H9 (cell line): ENCODE measurements at regions not wholly inside any gene's neighbourhood (a gene's known extent, or its start where the extent isn't known, plus 50 kb on each side); places are given as distances from the start of the nearest gene placed in this dataset.

Source experiments
- DNase-seq: peaks from one replicate; pipeline ENCODE4 v3.0.0-alpha.2; 2017
- H2AFZ ChIP-seq: one replicate; pipeline ENCODE4 v1.6.1; 2013; ENCODE audit warnings: mild to moderate bottlenecking, low read length, control low read depth, moderate library complexity
- H2AK5ac ChIP-seq: 2 replicates; pipeline ENCODE4 v1.6.1; 2013; ENCODE audit warnings: low read length, control low read depth, mixed read lengths; ENCODE audit not compliant: insufficient read length
- H2BK120ac ChIP-seq: one replicate; pipeline ENCODE4 v1.6.1; 2013; ENCODE audit warnings: low read depth, mild to moderate bottlenecking, low read length, control low read depth, inconsistent platforms; ENCODE audit not compliant: poor library complexity, severe bottlenecking
- H2BK12ac ChIP-seq: 2 replicates; pipeline ENCODE4 v1.6.1; 2013; ENCODE audit warnings: low read length, control low read depth, mixed read lengths, low read depth; ENCODE audit not compliant: insufficient read length
- H2BK15ac ChIP-seq: 2 replicates; pipeline ENCODE4 v1.6.1; 2013; ENCODE audit warnings: low read depth, low read length, control low read depth
- H2BK20ac ChIP-seq: one replicate; pipeline ENCODE4 v1.6.1; 2013; ENCODE audit warnings: low read depth, mild to moderate bottlenecking, low read length, control low read depth, inconsistent platforms; ENCODE audit not compliant: poor library complexity, severe bottlenecking
- H2BK5ac ChIP-seq: 2 replicates; pipeline ENCODE4 v1.6.1; 2013; ENCODE audit warnings: low read length, control low read depth, mixed read lengths; ENCODE audit not compliant: insufficient read length
- H3K14ac ChIP-seq: 2 replicates; pipeline ENCODE4 v1.6.1; 2013; ENCODE audit warnings: low read length, control low read depth; ENCODE audit not compliant: insufficient read depth
- H3K18ac ChIP-seq: 2 replicates; pipeline ENCODE4 v1.6.1; 2013; ENCODE audit warnings: low read depth, mild to moderate bottlenecking, mixed read lengths, low read length, control low read depth; ENCODE audit not compliant: insufficient read length
- H3K23ac ChIP-seq: 2 replicates; pipeline ENCODE4 v1.6.1; 2013; ENCODE audit warnings: low read length, control low read depth, mixed read lengths, low read depth; ENCODE audit not compliant: insufficient read length
- H3K23me2 ChIP-seq: 2 replicates; pipeline ENCODE4 v1.6.1; 2013; ENCODE audit warnings: low read depth, mild to moderate bottlenecking, mixed read lengths, low read length, control low read depth; ENCODE audit not compliant: insufficient read length, poor library complexity, severe bottlenecking
- H3K27ac ChIP-seq: 2 replicates; pipeline ENCODE4 v1.5.1; 2013; ENCODE audit warnings: low read length, control low read depth, mixed read lengths, low read depth; ENCODE audit not compliant: insufficient read length
- H3K27me3 ChIP-seq: 2 replicates; pipeline ENCODE4 v1.6.1; 2013; ENCODE audit warnings: low read length, control low read depth, inconsistent platforms; ENCODE audit not compliant: insufficient read depth
- H3K4ac ChIP-seq: 2 replicates; pipeline ENCODE4 v1.6.1; 2013; ENCODE audit warnings: low read depth, mild to moderate bottlenecking, control low read depth, inconsistent platforms, low read length, moderate library complexity
- H3K4me1 ChIP-seq: 2 replicates; pipeline ENCODE4 v1.6.1; 2013; ENCODE audit warnings: low read length, control low read depth, inconsistent platforms; ENCODE audit not compliant: insufficient read depth
- H3K4me2 ChIP-seq: 2 replicates; pipeline ENCODE4 v1.6.1; 2013; ENCODE audit warnings: low read length, control low read depth, mixed read lengths; ENCODE audit not compliant: insufficient read length, insufficient read depth
- H3K56ac ChIP-seq: 2 replicates; pipeline ENCODE4 v1.6.1; 2013; ENCODE audit warnings: low read depth, mild to moderate bottlenecking, mixed read lengths, low read length, control low read depth; ENCODE audit not compliant: insufficient read length
- H3K79me1 ChIP-seq: 2 replicates; pipeline ENCODE4 v1.6.1; 2013; ENCODE audit warnings: low read depth, mild to moderate bottlenecking, moderate library complexity, low read length, control low read depth, inconsistent platforms; ENCODE audit not compliant: insufficient read depth, poor library complexity, severe bottlenecking
- H3K79me2 ChIP-seq: 2 replicates; pipeline ENCODE4 v1.6.1; 2013; ENCODE audit warnings: low read length, control low read depth, inconsistent platforms; ENCODE audit not compliant: insufficient read depth
- H3K9ac ChIP-seq: 2 replicates; pipeline ENCODE4 v1.6.1; 2013; ENCODE audit warnings: low read length, control low read depth, mixed read lengths; ENCODE audit not compliant: insufficient read length; ENCODE audit errors: extremely low read depth
- H3K9me3 ChIP-seq: one replicate; pipeline ENCODE4 v1.6.1; 2013; ENCODE audit warnings: low read depth, low read length, inconsistent platforms; ENCODE audit not compliant: control insufficient read depth
- H3T11ph ChIP-seq: one replicate; pipeline ENCODE4 v1.6.1; 2013; ENCODE audit warnings: mild to moderate bottlenecking, low read length, control low read depth, inconsistent platforms
- H4K20me1 ChIP-seq: one replicate; pipeline ENCODE4 v1.6.1; 2013; ENCODE audit not compliant: control insufficient read depth, insufficient read length, insufficient read depth
- H4K5ac ChIP-seq: 2 replicates; pipeline ENCODE4 v1.6.1; 2013; ENCODE audit warnings: low read depth, mild to moderate bottlenecking, mixed read lengths, low read length, control low read depth; ENCODE audit not compliant: insufficient read length
- H4K8ac ChIP-seq: replicated peaks from 2 replicates; pipeline ENCODE4 v1.6.1; 2013; ENCODE audit warnings: low read length, control low read depth, mixed read lengths, low read depth; ENCODE audit not compliant: insufficient read length
- H4K91ac ChIP-seq: 2 replicates; pipeline ENCODE4 v1.6.1; 2013; ENCODE audit warnings: low read depth, mild to moderate bottlenecking, moderate library complexity, mixed read lengths, low read length, control low read depth; ENCODE audit not compliant: insufficient read length
- H3K27ac Mint-ChIP-seq, 3 experiments: 2 replicates in 2 of 3; 3 replicates in 1 of 3; pipeline ENCODE4 v1.8.0; 2020 to 2021; ENCODE audit warnings: mixed read lengths in 3 of 3, mild to moderate bottlenecking in 1 of 3, moderate library complexity in 1 of 3
- H3K27me3 Mint-ChIP-seq: 2 replicates; pipeline ENCODE4 v1.8.0; 2021; ENCODE audit warnings: low read depth, mild to moderate bottlenecking, moderate library complexity, mixed read lengths
- H3K36me3 Mint-ChIP-seq, 3 experiments: 2 replicates in 2 of 3; 3 replicates in 1 of 3; pipeline ENCODE4 v1.8.0; 2020 to 2021; ENCODE audit warnings: low read depth in 3 of 3, mixed read lengths in 3 of 3; ENCODE audit not compliant: insufficient read depth in 1 of 3
- H3K4me1 Mint-ChIP-seq, 2 experiments: 2 replicates each; pipeline ENCODE4 v1.8.0; 2020; ENCODE audit warnings: mixed read lengths in 2 of 2
- H3K4me3 Mint-ChIP-seq, 2 experiments: 2 replicates in 1 of 2; 3 replicates in 1 of 2; pipeline ENCODE4 v1.8.0; 2020 to 2021; ENCODE audit warnings: mild to moderate bottlenecking in 2 of 2, mixed read lengths in 2 of 2, moderate library complexity in 1 of 2
- H3K9me3 Mint-ChIP-seq, 2 experiments: 2 replicates in 1 of 2; 3 replicates in 1 of 2; pipeline ENCODE4 v1.8.0; 2020; ENCODE audit warnings: mild to moderate bottlenecking in 2 of 2, mixed read lengths in 2 of 2, moderate library complexity in 1 of 2
- CTCF ChIP-seq: fragments of 200-600 bp; sonication (generic); conservative IDR thresholded peaks from 3 replicates; pipeline ENCODE4 v1.8.0; 2021; ENCODE audit warnings: antibody characterized with exemption, mild to moderate bottlenecking
- WGBS: extraction: QIAGEN DNeasy Blood & Tissue Kit; methylation state at CpG from one replicate; pipeline ENCODE4 v1.1.7; 2013; ENCODE audit warnings: missing lambda C conversion rate, low lambda C conversion rate, mixed read lengths; ENCODE audit not compliant: insufficient read length; ENCODE audit errors: extremely low coverage; 5-methylcytosine and 5-hydroxymethylcytosine counted together

DNA sequence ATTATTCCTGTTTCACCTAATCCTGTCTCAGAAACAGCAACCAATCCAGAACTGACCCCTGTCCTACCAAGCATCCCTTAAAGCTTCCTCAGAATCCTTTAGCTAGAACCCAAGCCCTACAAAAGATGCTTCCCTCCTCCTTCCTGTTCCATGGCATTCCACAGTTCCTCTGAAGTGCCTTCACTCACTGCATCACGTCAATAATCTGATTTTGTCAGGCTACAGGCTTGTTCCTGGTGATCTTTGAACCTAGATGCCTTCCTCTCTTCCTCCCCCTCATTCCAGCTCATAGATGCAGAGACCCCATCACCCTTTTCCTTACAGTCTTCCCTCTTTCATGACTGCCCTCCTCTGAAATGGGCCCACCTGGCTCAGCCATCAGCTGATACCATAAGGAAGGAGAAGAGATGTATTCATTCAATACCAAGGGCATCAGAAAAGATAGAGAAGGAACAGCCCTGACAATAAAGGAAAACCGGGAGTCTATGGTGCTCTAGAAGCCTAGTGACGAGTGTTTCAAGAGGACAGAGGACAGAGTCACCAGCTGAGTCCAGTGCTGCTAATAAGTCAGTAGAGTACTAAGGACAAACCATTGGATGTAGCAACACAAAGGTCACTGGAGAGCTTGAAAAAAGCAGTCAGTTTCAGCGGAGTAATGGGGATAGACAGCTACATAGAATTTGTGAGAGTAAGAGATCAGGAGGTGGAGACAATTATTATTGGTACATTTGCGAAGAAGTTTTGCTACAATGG, 62.5 kb upstream of the SPDEF start:
- H3K56ac ChIP-seq = no peak overlapping the region
- H3K4me1 ChIP-seq = no peaks in the 10 kb centered on the region
- no peak overlapping the region for H3K4me2 ChIP-seq
- no peak overlapping the region for H2BK12ac ChIP-seq
- no peaks in the 10 kb centered on the region; the same call in 1 of the 2 replicates for H3K79me2 ChIP-seq
- no peak overlapping the region for H2AK5ac ChIP-seq
- TF ChIP-seq CTCF = no peak
- H3K27ac ChIP-seq = no peak overlapping the region
- H2BK120ac ChIP-seq = no peak overlapping the region
- Mint-ChIP-seq H3K27ac (no peak overlapping the region; a peak in 1 of 7 replicates), H3K9me3 (no peaks in the 10 kb centered on the region), H3K27me3 (no peaks in the 10 kb centered on the region), H3K4me1 (peaks cover 4 to 13% of the 10 kb centered on the region in 2 experiments), H3K4me3 (no peak overlapping the region), H3K36me3 (peaks cover 0 to 2% (median 0%) of the 10 kb centered on the region in 3 experiments; a peak in 1 of 7 replicates)
- no peak overlapping the region for H3T11ph ChIP-seq
- no peak overlapping the region for H2BK5ac ChIP-seq
- no peaks in the 10 kb centered on the region for H4K20me1 ChIP-seq
- H4K5ac ChIP-seq = no peak overlapping the region
- H3K9me3 ChIP-seq = no peaks in the 10 kb centered on the region
- H2BK20ac ChIP-seq = no peak overlapping the region
- H3K27me3 ChIP-seq = no peaks in the 10 kb centered on the region
- no CpG with 5 or more reads among the region's 5 CpGs for WGBS
- H3K4ac ChIP-seq = no peak overlapping the region
- H4K91ac ChIP-seq = no peak overlapping the region
- no peak overlapping the region for H3K23ac ChIP-seq
- H2AFZ ChIP-seq = no peak overlapping the region
- no peak overlapping the region for H3K18ac ChIP-seq
- no peaks in the 10 kb centered on the region for H3K23me2 ChIP-seq
- DNase-seq = no peak
- no peak overlapping the region for H3K14ac ChIP-seq
- H3K9ac ChIP-seq = no peak overlapping the region
- no peak overlapping the region for H4K8ac ChIP-seq
- H2BK15ac ChIP-seq = no peak overlapping the region
- peaks cover 3% of the 10 kb centered on the region for H3K79me1 ChIP-seq
